DND-41 (cell line): ENCODE measurements at regions not wholly inside any gene's neighbourhood (a gene's known extent, or its start where the extent isn't known, plus 50 kb on each side); places are given as distances from the start of the nearest gene placed in this dataset.

Experiments
- EZH2 ChIP-seq: IDR thresholded peaks from 3 replicates; pipeline ENCODE4 v1.6.1; 2012; ENCODE audit warnings: borderline replicate concordance, low read depth, mild to moderate bottlenecking, moderate library complexity, low read length, inconsistent platforms; ENCODE audit not compliant: severe bottlenecking
- TF ChIP-seq, protein P1 (sequence below): IDR thresholded peaks from 2 replicates; pipeline ENCODE4 v1.5.1; 2012; ENCODE audit warnings: borderline replicate concordance, low read length, moderate library complexity, mild to moderate bottlenecking; ENCODE audit not compliant: poor library complexity, severe bottlenecking; ENCODE audit errors: extremely low read depth

DNA sequence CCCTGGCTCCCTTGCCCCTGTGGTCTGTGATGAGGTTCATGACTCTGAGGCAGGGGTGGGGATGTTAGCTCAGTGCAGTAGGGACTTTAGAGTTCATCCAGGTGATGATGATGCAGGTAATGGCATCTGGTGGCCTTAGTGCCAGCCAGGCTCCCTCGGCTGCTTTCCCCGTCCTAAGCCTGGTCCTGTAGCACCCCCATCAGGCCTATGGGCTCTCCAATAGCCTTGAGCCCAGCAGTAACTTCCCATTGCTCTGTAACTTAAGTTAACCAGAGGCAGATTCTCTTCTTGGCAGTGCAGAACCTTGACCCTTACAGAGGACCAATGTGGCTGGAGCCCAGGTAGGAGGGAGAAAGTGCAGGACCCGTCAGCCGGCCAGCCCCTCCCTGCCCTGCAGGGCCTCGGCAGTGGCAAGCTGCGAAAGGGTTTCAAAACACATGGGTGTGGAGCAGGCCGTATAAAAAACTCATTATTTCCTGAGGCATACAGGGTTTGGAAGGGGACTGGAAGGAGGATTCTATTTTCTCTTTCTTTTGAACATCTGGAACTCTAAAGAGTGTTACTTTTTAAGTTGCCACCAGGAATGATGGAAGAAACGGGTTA is 406.9 kb downstream of the CDH26 start:
- TF ChIP-seq, protein P1, sequence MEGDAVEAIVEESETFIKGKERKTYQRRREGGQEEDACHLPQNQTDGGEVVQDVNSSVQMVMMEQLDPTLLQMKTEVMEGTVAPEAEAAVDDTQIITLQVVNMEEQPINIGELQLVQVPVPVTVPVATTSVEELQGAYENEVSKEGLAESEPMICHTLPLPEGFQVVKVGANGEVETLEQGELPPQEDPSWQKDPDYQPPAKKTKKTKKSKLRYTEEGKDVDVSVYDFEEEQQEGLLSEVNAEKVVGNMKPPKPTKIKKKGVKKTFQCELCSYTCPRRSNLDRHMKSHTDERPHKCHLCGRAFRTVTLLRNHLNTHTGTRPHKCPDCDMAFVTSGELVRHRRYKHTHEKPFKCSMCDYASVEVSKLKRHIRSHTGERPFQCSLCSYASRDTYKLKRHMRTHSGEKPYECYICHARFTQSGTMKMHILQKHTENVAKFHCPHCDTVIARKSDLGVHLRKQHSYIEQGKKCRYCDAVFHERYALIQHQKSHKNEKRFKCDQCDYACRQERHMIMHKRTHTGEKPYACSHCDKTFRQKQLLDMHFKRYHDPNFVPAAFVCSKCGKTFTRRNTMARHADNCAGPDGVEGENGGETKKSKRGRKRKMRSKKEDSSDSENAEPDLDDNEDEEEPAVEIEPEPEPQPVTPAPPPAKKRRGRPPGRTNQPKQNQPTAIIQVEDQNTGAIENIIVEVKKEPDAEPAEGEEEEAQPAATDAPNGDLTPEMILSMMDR, result peak; percentile 57
- no peak for TF ChIP-seq EZH2
